Esophagus squamous epithelium (tissue), 5 donors: ENCODE measurements at regions not wholly inside any gene's neighbourhood (a gene's known extent, or its start where the extent isn't known, plus 50 kb on each side); places are given as distances from the start of the nearest gene placed in this dataset.

Experiments used
- DNase-seq: peaks from one replicate; lab custom pipeline; 2025; lab: John Stamatoyannopoulos, UW
- H3K27ac ChIP-seq, 4 donors: fragments of 200-600 bp; sonication (generic); one replicate each; pipeline ENCODE4 v1.5.1; 2016 to 2019; ENCODE audit warnings: mild to moderate bottlenecking in 1 of 4
- H3K27me3 ChIP-seq, 4 donors: fragments of 200-600 bp; sonication (generic); 1 replicate in 3 of 4; 2 replicates in 1 of 4; pipeline versions ENCODE4 v1.5.1 to v1.6.0; 2017 to 2021; ENCODE audit warnings: antibody characterized with exemption in 1 of 4
- H3K36me3 ChIP-seq, 3 donors: fragments of 200-600 bp; sonication (generic); one replicate each; pipeline ENCODE4 v1.5.1; 2016 to 2019
- H3K4me1 ChIP-seq, 3 donors: fragments of 200-600 bp; sonication (generic); one replicate each; pipeline ENCODE4 v1.5.1; 2017 to 2019
- H3K4me3 ChIP-seq, 4 donors: fragments of 200-600 bp; sonication (generic); 1 replicate in 3 of 4; 2 replicates in 1 of 4; pipeline ENCODE4 v1.5.1; 2016 to 2019; ENCODE audit warnings: mild to moderate bottlenecking in 2 of 4, moderate library complexity in 1 of 4
- H3K9me3 ChIP-seq, 3 donors: fragments of 200-600 bp; sonication (generic); one replicate each; pipeline ENCODE4 v1.5.1; 2016 to 2019
- CTCF ChIP-seq, 6 experiments: fragments of 450-650 bp in 4 of 6; fragments of 200-600 bp in 2 of 6; sonication (generic) in 2 of 6; IDR thresholded peaks; one replicate each; pipeline ENCODE4 v1.5.1; 2016 to 2019; ENCODE audit warnings: antibody characterized with exemption in 6 of 6, mild to moderate bottlenecking in 4 of 6, moderate library complexity in 4 of 6
- POLR2A ChIP-seq, 4 donors: fragments of 450-650 bp; IDR thresholded peaks; one replicate each; pipeline ENCODE4 v1.6.1; 2017; ENCODE audit warnings: antibody characterized with exemption in 4 of 4, mild to moderate bottlenecking in 4 of 4, moderate library complexity in 3 of 4
- WGBS, 2 donors: methylation state at CpG; one replicate each; pipeline ENCODE4 v1.1.5; 2018; 5-methylcytosine and 5-hydroxymethylcytosine counted together
- intact Hi-C: fragments of 100-400 bp; cut with DNase I; formaldehyde crosslinking; loops from one replicate; pipeline ENCODE4 v1.15.0; 2022
- donor health status: DM: yes; HTN: yes; CAD: no.

- TF ChIP-seq POLR2A (IDR thresholded peaks at IDR 0.05) (no peak), CTCF (IDR thresholded peaks at IDR 0.05) (no peak)
- H3K27ac ChIP-seq: no peak overlapping the region
- H3K36me3 ChIP-seq: no peaks in the 10 kb centered on the region
- no peak overlapping the region for H3K4me3 ChIP-seq
- H3K9me3 ChIP-seq: no peaks in the 10 kb centered on the region
- 58 to 59% methylated on average over 4 of the region's 4 CpGs for WGBS, 2 donors
- intact Hi-C loops: no loop called here
- no peak for DNase-seq
- H3K27me3 ChIP-seq: no peaks in the 10 kb centered on the region
- no peaks in the 10 kb centered on the region for H3K4me1 ChIP-seq
Measured at GRCh38 chr6:164693944-164694343, 615.5 kb downstream of the C6orf118 start.

- WGBS, 2 donors: 26 to 31% methylated on average over 4 of the region's 4 CpGs
- intact Hi-C loops: no loop called here
- Histone ChIP-seq H3K27me3 (no peaks in the 10 kb centered on the region), H3K27ac (no peak overlapping the region), H3K4me1 (no peaks in the 10 kb centered on the region), H3K4me3 (no peak overlapping the region), H3K36me3 (no peaks in the 10 kb centered on the region), H3K9me3 (no peaks in the 10 kb centered on the region)
- no peak for TF ChIP-seq CTCF (IDR thresholded peaks at IDR 0.05)
- DNase-seq: no peak
Measured at GRCh38 chr6:164692772-164693510, 616.5 kb downstream of the C6orf118 start.

- no peak for DNase-seq
- Histone ChIP-seq H3K4me3 (no peak overlapping the region), H3K27me3 (no peaks in the 10 kb centered on the region), H3K36me3 (no peaks in the 10 kb centered on the region), H3K9me3 (no peaks in the 10 kb centered on the region), H3K27ac (no peak overlapping the region), H3K4me1 (no peaks in the 10 kb centered on the region)
- WGBS, 2 donors: 75 to 81% methylated on average over 6 of the region's 6 CpGs
- TF ChIP-seq CTCF (IDR thresholded peaks at IDR 0.05) (no peak), POLR2A (IDR thresholded peaks at IDR 0.05) (no peak)
- intact Hi-C loops: no loop called here
Measured at GRCh38 chr6:164690702-164691500, 618.5 kb downstream of the C6orf118 start.

- 76 to 87% methylated on average over 5 of the region's 5 CpGs for WGBS, 2 donors
- DNase-seq: no peak
- intact Hi-C loops: no loop called here
- H3K9me3 ChIP-seq: no peaks in the 10 kb centered on the region
- H3K27me3 ChIP-seq: no peaks in the 10 kb centered on the region
- H3K27ac ChIP-seq: no peak overlapping the region
- no peaks in the 10 kb centered on the region for H3K36me3 ChIP-seq
- no peaks in the 10 kb centered on the region for H3K4me1 ChIP-seq
- H3K4me3 ChIP-seq: no peak overlapping the region
- TF ChIP-seq POLR2A (IDR thresholded peaks at IDR 0.05) (no peak), CTCF (IDR thresholded peaks at IDR 0.05) (no peak)
Measured at GRCh38 chr6:164690241-164690640, 619.2 kb downstream of the C6orf118 start.

GRCh38 chr6:164665328-164665727 lies 644.1 kb downstream of the C6orf118 start:
- 56 to 58% methylated on average over 6 of the region's 6 CpGs for WGBS, 2 donors
- no peaks in the 10 kb centered on the region for H3K27me3 ChIP-seq
- H3K9me3 ChIP-seq: no peaks in the 10 kb centered on the region
- H3K36me3 ChIP-seq: no peaks in the 10 kb centered on the region
- intact Hi-C loops: no loop called here
- TF ChIP-seq CTCF (IDR thresholded peaks at IDR 0.05) (no peak), POLR2A (IDR thresholded peaks at IDR 0.05) (no peak)
- no peak overlapping the region for H3K27ac ChIP-seq
- no peaks in the 10 kb centered on the region for H3K4me1 ChIP-seq
- no peak for DNase-seq
- H3K4me3 ChIP-seq: no peak overlapping the region
